ENCODE measurements at regions not wholly inside any gene's neighbourhood (a gene's known extent, or its start where the extent isn't known, plus 50 kb on each side); places are given as distances from the start of the nearest gene placed in this dataset.

DNA sequence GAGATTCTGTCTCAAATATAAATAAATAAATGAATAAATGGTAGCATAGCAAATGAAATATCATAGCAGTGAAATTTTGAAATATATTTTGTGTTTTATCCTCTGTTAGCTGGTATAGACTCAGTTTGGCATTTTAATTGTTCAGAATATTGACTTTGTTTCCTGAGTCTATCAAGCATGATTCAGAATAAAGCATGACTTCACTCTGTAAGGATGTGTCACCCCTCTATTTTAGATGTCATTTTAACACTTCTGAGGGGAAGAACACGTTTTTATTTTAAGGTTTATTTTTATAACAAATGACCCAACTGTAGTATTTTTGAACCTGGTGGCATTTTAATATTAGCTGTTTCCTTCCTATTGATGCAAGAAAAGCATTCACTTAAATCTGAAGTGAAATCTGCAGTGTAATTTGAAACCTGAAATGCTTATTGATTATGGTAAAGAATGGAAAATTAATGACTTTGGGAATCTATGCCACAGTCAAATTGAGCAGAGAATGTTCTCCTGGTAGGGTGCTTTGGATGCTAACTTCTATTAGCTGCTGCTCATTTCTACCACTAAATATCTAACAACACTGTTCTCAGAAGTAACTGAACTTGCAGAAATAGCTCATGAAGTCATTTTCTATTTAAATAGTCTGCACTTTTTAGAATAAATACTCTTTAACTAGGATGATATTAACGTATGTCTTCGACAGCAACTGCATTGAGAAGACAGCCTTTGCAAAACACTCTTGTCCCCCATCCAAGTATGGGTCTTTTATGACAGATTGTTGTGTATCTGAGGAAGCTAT lies 114.2 kb downstream of the SOX4 start:
- Histone ChIP-seq H3K27ac (ENCODE audit: low read depth, low read length) (no peak overlapping the region), H3K4me3 (ENCODE audit: low read depth, low read length) (no peak overlapping the region), H3K27me3 (ENCODE audit: control insufficient read depth, insufficient read depth, low read length) (no peaks in the 10 kb centered on the region), H3K9me3 (ENCODE audit: control insufficient read depth, insufficient read depth, low read length) (no peaks in the 10 kb centered on the region)
- ChIA-PET POLR2A (no interaction called here), CTCF (no interaction called here)
- TF ChIP-seq, protein P1, sequence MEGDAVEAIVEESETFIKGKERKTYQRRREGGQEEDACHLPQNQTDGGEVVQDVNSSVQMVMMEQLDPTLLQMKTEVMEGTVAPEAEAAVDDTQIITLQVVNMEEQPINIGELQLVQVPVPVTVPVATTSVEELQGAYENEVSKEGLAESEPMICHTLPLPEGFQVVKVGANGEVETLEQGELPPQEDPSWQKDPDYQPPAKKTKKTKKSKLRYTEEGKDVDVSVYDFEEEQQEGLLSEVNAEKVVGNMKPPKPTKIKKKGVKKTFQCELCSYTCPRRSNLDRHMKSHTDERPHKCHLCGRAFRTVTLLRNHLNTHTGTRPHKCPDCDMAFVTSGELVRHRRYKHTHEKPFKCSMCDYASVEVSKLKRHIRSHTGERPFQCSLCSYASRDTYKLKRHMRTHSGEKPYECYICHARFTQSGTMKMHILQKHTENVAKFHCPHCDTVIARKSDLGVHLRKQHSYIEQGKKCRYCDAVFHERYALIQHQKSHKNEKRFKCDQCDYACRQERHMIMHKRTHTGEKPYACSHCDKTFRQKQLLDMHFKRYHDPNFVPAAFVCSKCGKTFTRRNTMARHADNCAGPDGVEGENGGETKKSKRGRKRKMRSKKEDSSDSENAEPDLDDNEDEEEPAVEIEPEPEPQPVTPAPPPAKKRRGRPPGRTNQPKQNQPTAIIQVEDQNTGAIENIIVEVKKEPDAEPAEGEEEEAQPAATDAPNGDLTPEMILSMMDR (IDR thresholded peaks at IDR 0.05; ENCODE audit: low read depth, low read length), result no peak
- DNase-seq (ENCODE audit: low read depth, low spot score), result no peak

DNA sequence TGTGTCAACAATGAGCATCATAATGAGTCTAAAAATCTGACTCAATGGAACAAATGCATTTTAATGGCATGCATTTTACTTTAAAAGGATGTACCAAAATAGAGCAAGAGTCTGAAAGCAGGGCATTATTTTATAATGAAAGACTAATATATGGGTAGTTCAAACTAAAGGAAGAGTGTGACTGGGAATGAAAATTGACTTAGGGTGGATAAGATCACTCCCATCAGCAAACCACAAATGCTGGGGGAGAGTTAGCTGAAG lies 114.7 kb downstream of the SOX4 start:
- DNase-seq (ENCODE audit: low read depth, low spot score), result no peak
- POLR2A ChIA-PET, result no interaction called here

GRCh38 chr6:21710216-21710615 lies 116.7 kb downstream of the SOX4 start:
- H3K27ac ChIP-seq (ENCODE audit: low read depth, low read length), result no peak overlapping the region
- no peaks in the 10 kb centered on the region for H3K9me3 ChIP-seq (ENCODE audit: control insufficient read depth, insufficient read depth, low read length)
- H3K27me3 ChIP-seq (ENCODE audit: control insufficient read depth, insufficient read depth, low read length), result no peaks in the 10 kb centered on the region
- TF ChIP-seq, protein P1 (IDR thresholded peaks at IDR 0.05; ENCODE audit: low read depth, low read length), result no peak
- CTCF ChIA-PET, result interaction anchor here (0.5 kb wide), 1 partner anchor 300 kb away, joined by 3 read pairs; no protein-coding TSS in a partner anchor
- no peak overlapping the region for H3K4me3 ChIP-seq (ENCODE audit: low read depth, low read length)
- POLR2A ChIA-PET, result no interaction called here
- no peak for DNase-seq (ENCODE audit: low read depth, low spot score)

More for the DNA sequence above, 114.7 kb downstream of the SOX4 start:
- H3K27me3 ChIP-seq (ENCODE audit: control insufficient read depth, insufficient read depth, low read length), result no peaks in the 10 kb centered on the region
- H3K27ac ChIP-seq (ENCODE audit: low read depth, low read length), result no peak overlapping the region
- H3K9me3 ChIP-seq (ENCODE audit: control insufficient read depth, insufficient read depth, low read length), result no peaks in the 10 kb centered on the region
- TF ChIP-seq, protein P1 (IDR thresholded peaks at IDR 0.05; ENCODE audit: low read depth, low read length), result no peak
- no peak overlapping the region for H3K4me3 ChIP-seq (ENCODE audit: low read depth, low read length)
- CTCF ChIA-PET, result no interaction called here

DNA sequence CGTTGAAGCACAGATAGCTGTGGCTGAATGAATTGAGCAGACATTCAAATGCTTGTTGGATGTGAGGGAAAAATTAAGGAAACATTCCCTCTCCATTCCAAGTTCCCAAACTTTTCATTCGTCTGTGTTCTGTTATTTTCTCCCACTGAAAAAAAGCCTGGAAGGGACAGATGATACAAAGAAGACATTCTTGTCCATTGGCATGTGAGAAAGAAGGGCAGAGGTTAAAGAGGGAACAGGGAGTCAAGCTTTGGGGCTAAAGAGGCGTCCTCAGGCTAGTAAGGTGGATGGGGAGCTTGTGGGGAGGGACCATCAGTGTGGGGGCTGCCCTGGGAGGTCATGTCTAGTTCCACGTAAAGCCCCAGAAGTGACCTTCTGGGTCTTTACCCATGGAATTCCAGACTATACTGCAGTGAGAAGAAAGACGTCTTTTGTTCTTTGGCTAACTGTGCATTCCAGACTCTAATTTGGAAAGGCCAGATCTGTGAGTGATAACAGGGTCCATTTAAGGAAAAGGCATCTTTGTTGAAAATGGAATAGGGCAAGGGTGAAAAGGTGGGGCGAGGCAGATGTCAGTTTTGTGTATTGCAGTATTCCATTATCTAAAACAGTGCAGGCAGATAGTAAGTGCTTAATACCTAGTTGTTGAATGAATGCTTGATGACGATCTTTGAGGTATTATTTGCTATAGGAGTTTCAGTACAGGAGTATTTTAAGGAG lies 117.5 kb downstream of the SOX4 start:
- CTCF ChIA-PET, result no interaction called here
- POLR2A ChIA-PET, result no interaction called here

GRCh38 chr6:21712213-21712612 lies 118.7 kb downstream of the SOX4 start:
- no peaks in the 10 kb centered on the region for H3K27me3 ChIP-seq (ENCODE audit: control insufficient read depth, insufficient read depth, low read length)
- TF ChIP-seq, protein P1 (IDR thresholded peaks at IDR 0.05; ENCODE audit: low read depth, low read length), result no peak
- H3K9me3 ChIP-seq (ENCODE audit: control insufficient read depth, insufficient read depth, low read length), result no peaks in the 10 kb centered on the region
- H3K4me3 ChIP-seq (ENCODE audit: low read depth, low read length), result no peak overlapping the region
- ChIA-PET POLR2A (interaction anchor here (0.6 kb wide), 1 partner anchor 119 kb away, joined by 5 read pairs; the partner anchor contains the start of gene SOX4), CTCF (no interaction called here)
- no peak for DNase-seq (ENCODE audit: low read depth, low spot score)
- no peak overlapping the region for H3K27ac ChIP-seq (ENCODE audit: low read depth, low read length)

More for the DNA sequence above, 117.5 kb downstream of the SOX4 start:
- Histone ChIP-seq H3K27ac (ENCODE audit: low read depth, low read length) (no peak overlapping the region), H3K9me3 (ENCODE audit: control insufficient read depth, insufficient read depth, low read length) (no peaks in the 10 kb centered on the region), H3K4me3 (ENCODE audit: low read depth, low read length) (no peak overlapping the region), H3K27me3 (ENCODE audit: control insufficient read depth, insufficient read depth, low read length) (no peaks in the 10 kb centered on the region)
- no peak for DNase-seq (ENCODE audit: low read depth, low spot score)
- TF ChIP-seq, protein P1 (IDR thresholded peaks at IDR 0.05; ENCODE audit: low read depth, low read length), result no peak

Measured in AG04450 (cell line).